ENCODE measurements at regions not wholly inside any gene's neighbourhood (a gene's known extent, or its start where the extent isn't known, plus 50 kb on each side); places are given as distances from the start of the nearest gene placed in this dataset.
"Not testable (repeated sequence)": the region's sequence is repeated elsewhere in the genome, so short reads cannot be mapped to it uniquely, and the experiment has no call there.

- DNase-seq: no peak
These were observed 133.1 kb upstream of the LYZL2 start for GRCh38 chr10:30762620-30763019.

DNA sequence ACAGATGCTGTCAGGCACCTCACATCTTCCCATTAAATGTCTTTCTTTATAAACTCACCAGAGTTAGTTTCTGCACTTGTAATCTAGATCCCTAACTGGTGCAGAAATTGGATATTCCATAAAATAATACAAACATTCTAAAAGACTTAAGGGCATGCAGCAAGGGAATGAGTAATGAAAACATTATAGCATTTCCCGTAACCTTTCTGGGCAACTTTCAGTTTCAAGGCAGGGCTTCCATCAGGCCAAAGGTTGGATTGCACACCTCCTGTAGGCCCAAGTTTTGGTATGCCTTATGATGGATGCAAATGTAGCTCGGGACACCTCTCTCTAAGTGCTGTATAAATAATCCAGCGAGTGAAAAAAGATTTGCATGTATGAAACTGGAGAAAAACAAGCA is 129.9 kb upstream of the LYZL2 start:
- DNase-seq: no peak

GRCh38 chr10:30758338-30758737 is 128.8 kb upstream of the LYZL2 start:
- no peak for DNase-seq

DNA sequence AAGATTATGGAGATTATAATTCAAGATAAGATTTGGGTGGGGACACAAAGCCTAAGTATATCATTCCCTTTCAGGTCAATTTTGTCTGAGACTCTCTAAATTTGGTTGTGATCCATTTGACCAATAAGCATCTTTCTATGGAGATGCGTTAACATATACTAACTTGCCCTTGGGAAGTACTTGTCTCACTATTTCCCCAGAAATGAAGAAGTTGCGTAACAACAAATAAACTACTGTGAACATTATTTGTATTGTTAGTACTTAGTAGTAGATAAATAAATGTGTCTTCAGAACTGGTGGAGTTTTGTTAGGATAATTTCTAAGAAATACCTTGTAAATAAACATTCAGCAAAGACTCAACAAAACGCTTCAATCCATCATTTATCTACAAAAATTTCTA is 127.3 kb upstream of the LYZL2 start:
- DNase-seq: no peak

DNA sequence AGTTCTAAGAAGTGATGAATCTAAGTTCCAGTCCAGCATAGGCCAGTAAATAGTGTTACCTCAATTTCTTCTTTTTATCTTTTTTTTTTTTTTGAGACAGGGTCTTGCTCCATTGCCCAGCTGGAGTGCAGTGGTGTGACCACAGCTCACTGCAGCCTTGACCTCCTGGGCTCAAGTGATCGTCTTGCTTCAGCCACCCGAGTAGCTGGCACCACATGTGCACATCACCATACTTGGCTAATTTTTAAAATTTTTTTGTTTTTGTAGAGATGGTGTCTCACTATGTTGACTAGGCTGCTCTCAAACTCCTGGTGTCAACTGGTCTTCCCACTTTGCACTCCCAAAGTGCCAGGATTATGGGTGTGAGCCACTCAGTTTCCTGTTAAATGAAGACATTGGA is 126.6 kb upstream of the LYZL2 start:
- DNase-seq: no peak

DNA sequence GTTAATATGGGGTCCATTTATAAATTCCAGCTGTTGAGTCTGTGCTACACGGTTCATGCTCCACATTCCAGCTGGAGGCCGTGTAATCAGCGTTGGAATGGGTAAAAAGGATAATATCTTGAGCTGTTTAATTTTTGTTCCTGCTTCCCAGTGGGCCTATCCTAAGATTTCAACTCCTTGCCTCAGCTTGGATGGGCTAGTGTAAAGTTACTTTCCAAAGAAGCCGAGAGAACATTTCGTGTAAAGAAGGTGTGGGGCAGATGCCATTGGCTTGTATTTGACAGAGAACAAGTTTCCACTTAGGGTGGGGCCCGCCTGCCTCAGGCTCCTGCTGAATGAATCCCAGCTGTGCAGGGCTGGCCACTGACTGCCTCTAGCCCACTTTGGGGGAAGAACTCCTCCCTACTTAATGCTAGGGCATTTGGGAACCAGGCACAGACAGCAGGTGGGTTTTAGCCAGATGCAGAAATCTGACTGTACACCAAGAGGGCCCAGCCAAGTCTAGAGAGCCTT is 125.9 kb upstream of the LYZL2 start:
- DNase-seq: no peak

- DNase-seq: no peak
These were observed 122.9 kb upstream of the LYZL2 start for GRCh38 chr10:30752481-30752881.

- no peak for DNase-seq
These were observed 122.3 kb upstream of the LYZL2 start for GRCh38 chr10:30751678-30752331.

GRCh38 chr10:30750971-30751677 is 121.6 kb upstream of the LYZL2 start:
- no peak for DNase-seq

- DNase-seq: no peak
These were observed 119.8 kb upstream of the LYZL2 start for GRCh38 chr10:30749385-30749784.

DNA sequence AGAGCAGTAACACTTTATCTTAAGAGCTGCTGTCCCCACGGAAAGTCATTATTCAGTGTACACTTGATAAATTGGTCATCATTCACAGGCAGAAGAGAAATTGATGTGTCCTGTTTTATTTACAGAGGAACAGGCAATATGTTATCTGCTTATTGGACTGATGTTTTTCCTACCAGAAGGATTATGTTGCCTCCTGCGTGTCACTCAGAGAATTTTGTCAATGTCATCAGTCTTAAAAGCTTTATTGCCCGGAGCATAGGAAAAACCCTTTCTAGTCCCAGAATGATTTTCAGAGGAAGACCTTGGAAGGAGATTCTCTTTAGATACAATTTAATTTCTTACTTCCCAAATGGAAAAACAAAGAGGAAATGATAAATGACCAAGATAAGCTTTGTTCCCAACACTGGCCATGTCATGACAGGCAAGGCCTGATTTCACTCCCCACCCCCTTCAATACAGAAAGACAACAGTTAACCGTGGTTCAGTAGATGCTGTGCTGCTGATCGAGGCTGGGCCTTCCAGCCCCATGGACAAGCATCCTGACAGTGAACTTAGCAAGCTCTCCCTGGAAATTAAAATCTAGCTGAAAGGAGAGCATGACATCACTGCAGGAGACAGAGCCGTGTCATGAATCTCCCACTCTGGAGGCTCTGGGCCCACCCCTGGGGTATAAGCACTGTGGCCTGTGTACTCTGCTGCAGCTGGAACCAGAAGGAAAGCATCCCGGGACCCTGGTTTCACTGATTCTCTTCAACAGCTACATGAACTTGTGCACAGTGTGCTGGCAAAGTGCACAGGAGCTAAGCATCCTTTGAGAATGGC is 118.8 kb upstream of the LYZL2 start:
- no peak for DNase-seq

GRCh38 chr10:30747633-30748032 is 118.1 kb upstream of the LYZL2 start:
- no peak for DNase-seq

DNA sequence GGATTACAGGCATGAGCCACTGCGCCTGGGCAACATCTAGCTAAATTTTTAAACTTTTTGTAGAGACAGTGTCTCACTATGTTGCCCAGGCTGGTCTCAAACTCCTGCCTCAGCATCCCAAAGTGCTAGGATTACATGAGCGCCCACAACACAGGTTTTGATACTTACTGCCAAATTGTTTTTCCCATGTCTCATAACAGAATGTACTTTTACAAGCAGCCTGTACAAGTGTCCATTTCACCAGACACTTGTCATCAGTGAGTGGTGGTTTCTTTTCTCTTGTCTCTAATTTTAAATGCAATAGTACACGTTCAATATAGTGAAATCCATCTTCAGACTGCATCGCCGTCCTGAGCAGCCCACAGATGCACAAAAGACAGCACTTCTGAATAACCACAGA is 116.4 kb upstream of the LYZL2 start:
- DNase-seq: no peak

DNA sequence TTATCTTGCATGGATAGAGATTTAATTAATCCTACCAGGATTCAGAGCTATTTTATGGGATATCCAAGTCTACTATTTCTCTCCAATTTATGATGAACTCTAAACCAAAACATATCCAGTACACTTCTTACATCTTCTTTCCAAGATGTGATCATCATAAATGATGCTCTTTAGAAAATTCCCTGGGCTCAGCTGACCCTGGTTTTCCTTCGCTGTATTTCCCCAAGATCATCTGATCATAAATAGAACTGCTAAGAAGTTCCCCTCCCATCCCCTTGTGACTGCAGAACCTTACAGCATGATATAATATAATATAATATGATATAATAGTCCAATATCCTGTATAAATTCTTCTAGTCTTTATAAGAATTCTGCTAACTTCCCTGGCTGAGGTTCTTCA is 114.6 kb upstream of the LYZL2 start:
- DNase-seq: no peak

DNA sequence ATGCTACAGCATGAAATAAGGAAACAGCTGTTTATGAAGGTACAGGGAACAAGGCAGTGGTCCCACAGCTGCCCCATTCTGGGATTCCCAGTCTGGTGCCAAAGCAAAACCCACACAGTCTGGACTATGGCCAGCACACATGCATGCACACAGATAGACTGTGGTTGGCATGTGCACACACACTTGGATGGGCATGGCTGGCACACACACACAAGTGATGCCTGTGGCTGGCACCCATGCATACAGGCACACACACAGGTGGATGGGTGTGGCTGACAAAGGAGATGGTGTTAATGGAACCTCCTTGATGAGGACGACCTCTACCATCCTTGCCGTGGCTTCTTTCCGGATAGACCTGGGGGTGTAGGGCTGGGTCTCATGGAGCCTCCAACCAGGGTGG is 114.0 kb upstream of the LYZL2 start:
- DNase-seq: no peak

DNA sequence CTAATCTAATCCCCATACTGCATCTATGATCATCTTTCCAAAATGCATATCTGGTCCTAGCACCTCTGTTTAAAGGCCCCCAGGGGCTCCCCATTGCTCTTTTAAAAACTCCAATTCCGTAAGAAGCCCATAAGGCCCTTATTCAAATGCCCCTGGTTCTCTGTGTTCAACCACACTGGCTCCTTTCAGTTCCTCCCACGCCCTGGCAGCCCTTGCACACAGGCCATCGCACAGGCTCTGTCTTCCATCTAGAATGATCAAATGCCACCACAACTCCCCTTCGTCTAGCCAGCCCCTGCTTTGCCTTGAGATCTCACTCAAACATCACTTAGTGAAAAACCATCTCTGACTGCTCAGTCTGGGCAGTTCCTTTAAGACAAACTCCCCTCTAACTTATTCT is 112.9 kb upstream of the LYZL2 start:
- DNase-seq: no peak

GRCh38 chr10:30740774-30741173 is 111.2 kb upstream of the LYZL2 start:
- DNase-seq: not testable (repeated sequence)

GRCh38 chr10:30738416-30738815 is 108.9 kb upstream of the LYZL2 start:
- DNase-seq: no peak

DNA sequence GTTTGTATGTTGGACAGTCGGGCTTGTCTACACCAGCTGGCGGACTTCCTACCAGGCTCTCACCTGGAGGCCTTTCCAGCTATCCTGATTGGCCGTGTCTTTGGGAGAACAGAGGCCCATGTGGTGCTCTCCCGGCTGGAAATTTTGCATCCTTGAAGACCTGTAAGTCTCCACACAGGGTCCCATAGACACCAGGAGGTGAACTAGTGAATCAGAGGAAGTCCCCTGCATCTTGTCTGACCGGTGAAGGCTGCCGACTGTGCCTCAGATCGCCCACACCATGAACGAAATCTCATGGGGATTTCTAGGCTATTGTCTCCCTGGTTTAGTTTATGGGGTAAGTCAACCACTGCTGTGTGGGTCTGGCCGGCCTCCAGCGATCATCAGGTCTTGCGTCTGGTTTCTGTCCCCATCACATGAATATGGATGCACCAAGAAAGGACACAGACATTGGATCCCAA is 108.4 kb upstream of the LYZL2 start:
- DNase-seq: no peak

- DNase-seq: no peak
These were observed 107.2 kb upstream of the LYZL2 start for GRCh38 chr10:30736685-30737232.

GRCh38 chr10:30734901-30735300 is 105.3 kb upstream of the LYZL2 start:
- DNase-seq: no peak

- DNase-seq: no peak
These were observed 103.1 kb upstream of the LYZL2 start for GRCh38 chr10:30732671-30733070.

- no peak for DNase-seq
These were observed 102.4 kb upstream of the LYZL2 start for GRCh38 chr10:30731963-30732362.

Data from NCI-H524 treated with DMSO at 0.1 percent for 48 hours (cell line).